ENCODE measurements at regions not wholly inside any gene's neighbourhood (a gene's known extent, or its start where the extent isn't known, plus 50 kb on each side); places are given as distances from the start of the nearest gene placed in this dataset.

DNA sequence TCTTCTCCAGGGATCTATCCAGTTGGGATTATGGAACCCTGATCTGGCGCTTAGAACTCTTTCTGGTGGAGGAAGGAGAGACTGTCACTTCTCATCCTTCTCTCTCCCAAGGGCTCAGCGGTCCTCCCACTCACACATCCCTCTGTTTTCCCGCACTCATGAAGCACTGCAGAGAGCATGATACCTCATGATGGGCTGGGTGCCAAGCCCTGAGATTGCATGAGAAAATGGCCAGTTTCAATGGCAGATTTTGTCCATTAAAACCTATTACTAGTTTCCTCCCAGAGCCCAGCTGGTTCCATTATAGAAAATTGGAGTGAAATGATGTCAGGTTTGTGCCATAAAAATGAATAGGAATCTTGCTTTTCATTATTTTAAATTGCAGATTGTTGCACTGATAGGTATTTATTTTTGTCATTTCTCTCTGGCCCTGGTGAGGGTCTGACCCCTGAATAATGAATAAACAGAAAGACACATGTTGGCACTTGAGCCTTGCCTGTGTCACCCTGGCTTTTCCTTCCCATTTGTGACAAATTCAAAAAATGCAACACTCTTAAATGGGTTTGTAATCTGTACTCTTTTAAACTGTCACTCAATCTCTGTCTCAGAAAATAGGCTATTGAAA lies 1151.1 kb downstream of the TYW1 start:
- Histone ChIP-seq H4K91ac (ENCODE audit: insufficient read depth, low read depth, low read length) (no peak overlapping the region), H3K23ac (ENCODE audit: low read depth, low read length) (no peak overlapping the region), H3K9ac (ENCODE audit: low read depth, low read length) (no peak overlapping the region), H3K9me3 (ENCODE audit: control insufficient read depth, insufficient read depth, low read length) (peaks cover 7% of the 10 kb centered on the region), H3K4me3 (ENCODE audit: insufficient read depth, low read depth, low read length) (no peak overlapping the region), H2BK5ac (ENCODE audit: low read depth, low read length, poor library complexity, severe bottlenecking) (no peak overlapping the region), H2AFZ (replicated peaks; ENCODE audit: low read length, poor library complexity) (no peak overlapping the region), H3K18ac (ENCODE audit: low read depth, low read length) (no peak overlapping the region), H3K79me1 (ENCODE audit: low read depth in 1 of 2, low read length in 2 of 2) (no peaks in the 10 kb centered on the region), H3K14ac (replicated peaks; ENCODE audit: low read depth, low read length) (no peak overlapping the region), H4K5ac (ENCODE audit: low read depth, low read length) (no peak overlapping the region), H3K9me1 (ENCODE audit: insufficient read depth, low read length) (no peaks in the 10 kb centered on the region), H4K8ac (ENCODE audit: low read depth in 2 of 2, low read length in 2 of 2) (no peak overlapping the region), H3K4ac (ENCODE audit: low read depth, low read length) (no peak overlapping the region), H3K56ac (ENCODE audit: extremely low read depth, insufficient read depth, low read length) (no peak overlapping the region), H2BK20ac (ENCODE audit: low read depth, low read length) (no peak overlapping the region), H2AK9ac (replicated peaks; ENCODE audit: low read depth, low read length, poor library complexity) (no peak overlapping the region), H3K27ac (ENCODE audit: insufficient read depth, low read length) (no peak overlapping the region), H2BK15ac (ENCODE audit: low read depth, low read length) (no peak overlapping the region), H2AK5ac (ENCODE audit: low read depth, low read length) (no peak overlapping the region), H3K4me2 (ENCODE audit: low read depth, low read length) (no peak overlapping the region), H4K20me1 (ENCODE audit: insufficient read depth, low read length) (no peaks in the 10 kb centered on the region), H2BK120ac (ENCODE audit: low read depth, low read length) (no peak overlapping the region), H3K4me1 (ENCODE audit: control insufficient read depth, insufficient read depth, low read length) (no peaks in the 10 kb centered on the region), H3K36me3 (ENCODE audit: control insufficient read depth, insufficient read depth, low read length) (no peaks in the 10 kb centered on the region), H3K27me3 (ENCODE audit: control insufficient read depth, insufficient read depth, low read length) (no peaks in the 10 kb centered on the region)
- CTCF ChIA-PET, result no interaction called here
- ATAC-seq (ENCODE audit: low read depth) (no peak), DNase-seq (no peak)
- in situ Hi-C loops (cut with MboI; ENCODE audit: low sequenced_read_pairs) (no loop called here), intact Hi-C loops (cut with micrococcal nuclease) (no loop called here), dilution Hi-C loops (cut with HindIII; ENCODE audit: low sequenced_read_pairs, unreplicated experiment) (no loop called here)
- no TSS peak for BruUV-seq (replicated peaks)
- 67% methylated on average over 1 of the region's 3 CpGs; no CpG with 5 or more reads in 1 of the 2 experiments for WGBS, 2 experiments (ENCODE audit: extremely low coverage in 2 of 2, insufficient read length in 1 of 2)
- POLR2A ChIA-PET (ENCODE audit: unreplicated experiment), result no interaction called here
- no peak for TF ChIP-seq ELK1 (IDR thresholded peaks at IDR 0.05; ENCODE audit: borderline replicate concordance, low read depth, low read length)
- no peak for TF ChIP-seq SMC3 (IDR thresholded peaks at IDR 0.05; ENCODE audit: low read depth, low read length)
- TF ChIP-seq RCOR1 (IDR thresholded peaks at IDR 0.05; ENCODE audit: insufficient replicate concordance, low read length), result no peak
- TF ChIP-seq USF2 (IDR thresholded peaks at IDR 0.05; ENCODE audit: low read depth, low read length), result no peak
- TF ChIP-seq POLR2A (IDR thresholded peaks at IDR 0.05; ENCODE audit: low read depth, low read length), result no peak
- TF ChIP-seq MAFK (IDR thresholded peaks at IDR 0.05; ENCODE audit: low read depth, low read length), result no peak
- no peak for TF ChIP-seq NFE2L2 (IDR thresholded peaks at IDR 0.05; ENCODE audit: low read depth, low read length)
- TF ChIP-seq CTCF (conservative IDR thresholded peaks at IDR 0.05; ENCODE audit: low read depth, low read length), result no peak
- no peak for TF ChIP-seq CHD1 (IDR thresholded peaks at IDR 0.05; ENCODE audit: low read depth, low read length)
- TF ChIP-seq MAZ (IDR thresholded peaks at IDR 0.05; ENCODE audit: borderline replicate concordance, low read depth, low read length), result no peak
- no peak for TF ChIP-seq RFX5 (IDR thresholded peaks at IDR 0.05; ENCODE audit: low read depth, low read length)
- TF ChIP-seq RAD21 (IDR thresholded peaks at IDR 0.05; ENCODE audit: low read length), result no peak
- TF ChIP-seq MXI1 (IDR thresholded peaks at IDR 0.05; ENCODE audit: borderline replicate concordance, low read depth, low read length), result no peak

Measured in IMR-90 (cell line).